ENCODE measurements at regions not wholly inside any gene's neighbourhood (a gene's known extent, or its start where the extent isn't known, plus 50 kb on each side); places are given as distances from the start of the nearest gene placed in this dataset.

DNA sequence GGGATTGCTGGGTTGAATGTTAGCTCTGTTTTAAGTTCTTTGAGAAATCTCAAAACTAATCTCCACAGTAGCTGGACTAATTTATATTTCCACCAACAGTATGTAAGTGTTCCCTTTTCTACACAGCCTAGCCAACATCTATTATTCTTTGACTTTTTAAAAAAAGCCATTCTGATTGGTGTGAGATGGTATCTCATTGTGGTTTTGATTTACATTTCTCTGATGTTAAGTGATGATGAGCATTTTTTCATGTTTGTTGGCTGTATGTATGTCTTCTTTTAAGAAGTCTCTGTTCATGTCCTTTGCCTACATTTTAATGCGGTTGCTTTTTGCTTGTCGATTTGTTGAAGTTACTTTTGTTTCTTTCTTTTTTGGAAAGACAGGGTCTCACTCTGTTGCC lies 301.1 kb upstream of the OR4E1 start:
- TF ChIP-seq GATA3 (IDR thresholded peaks at IDR 0.05; ENCODE audit: low read depth, low read length) = no peak
- TF ChIP-seq GATA2 (IDR thresholded peaks at IDR 0.05; ENCODE audit: low read depth, low read length) = no peak
